OCI-LY3 (cell line): ENCODE measurements at regions not wholly inside any gene's neighbourhood (a gene's known extent, or its start where the extent isn't known, plus 50 kb on each side); places are given as distances from the start of the nearest gene placed in this dataset.

ENCODE experiments used
- CTCF ChIP-seq: fragments of 200-600, 300-600 bp; sonication (generic); IDR thresholded peaks from 2 replicates; pipeline ENCODE4 v1.5.1; 2014; ENCODE audit warnings: antibody characterized with exemption, low read length, low read depth
- EZH2phosphoT487 ChIP-seq: fragments of 200-600 bp; shearing (Covaris generic); IDR thresholded peaks from 2 replicates; pipeline ENCODE4 v1.6.1; 2018; ENCODE audit warnings: antibody characterized with exemption, mixed run types, low read depth

- TF ChIP-seq CTCF (no peak), EZH2phosphoT487 (no peak)
Observed at GRCh38 chr12:63508543-63508942, 159.8 kb downstream of the DPY19L2 start.
